HCT116 (cell line): ENCODE measurements at regions not wholly inside any gene's neighbourhood (a gene's known extent, or its start where the extent isn't known, plus 50 kb on each side); places are given as distances from the start of the nearest gene placed in this dataset.

Source experiments
- ATAC-seq: fragments of 200-7000 bp; cut with Tn5 transposase; 2 replicates; pipeline ENCODE4 v1.9.1; 2020; ENCODE audit warnings: mild to moderate bottlenecking, moderate library complexity
- BruUV-seq: library from RNA; stranded (reverse); fragments of 400-500 nt; replicated peaks from 2 replicates; lab custom pipeline; 2021; lab: Mats Ljungman, UMichigan
- CTCF ChIA-PET: fragments of 300-600 bp; sonication (Branson Sonifier 250); formaldehyde crosslinking; loops from one replicate; lab custom pipeline; 2021; ENCODE audit warnings: antibody characterized with exemption; lab: Charles Lee
- POLR2A ChIA-PET: fragments of 300-600, 350-600 bp; sonication (Branson Sonifier 250); formaldehyde crosslinking; loops from one replicate; lab custom pipeline; 2021; ENCODE audit warnings: antibody characterized with exemption; lab: Charles Lee
- RAD21 ChIA-PET, 2 experiments: fragments of 300-600 bp; sonication (Branson Sonifier 250); formaldehyde crosslinking; loops; one replicate each; lab custom pipeline; 2023; ENCODE audit warnings: low total read pairs in 2 of 2; ENCODE audit not compliant: uncharacterized antibody in 2 of 2, unreplicated experiment in 2 of 2, low non-redundant PET in 1 of 2; lab: Charles Lee
- DNase-seq: peaks from one replicate; pipeline ENCODE4 v3.0.0-alpha.2; 2010; ENCODE audit warnings: low read depth, low spot score
- H2AFZ ChIP-seq: fragments of 200-600 bp; shearing (Covaris generic), sonication (generic); 2 replicates; pipeline ENCODE4 v1.6.1; 2017; ENCODE audit warnings: low read depth, mixed run types, mixed read lengths, antibody characterized with exemption, low read length; ENCODE audit not compliant: poor library complexity, severe bottlenecking
- H3K27ac ChIP-seq: 2 replicates; pipeline ENCODE4 v1.5.1; 2012; ENCODE audit warnings: low read depth, low read length
- H3K27me3 ChIP-seq: fragments of 200-600 bp; sonication (generic); 2 replicates; pipeline ENCODE4 v1.6.1; 2016; ENCODE audit warnings: mixed run types, low read length, mixed read lengths; ENCODE audit not compliant: insufficient read depth
- H3K36me3 ChIP-seq, 2 experiments: fragments of 200-500 bp in 1 of 2; fragments of 200-600 bp in 1 of 2; sonication (Bioruptor generic) in 1 of 2; sonication (generic) in 1 of 2; 2 replicates each; pipeline versions ENCODE4 v1.5.1 to v1.6.1; 2014 to 2016; ENCODE audit warnings: low read length in 2 of 2, inconsistent platforms in 1 of 2, mixed read lengths in 1 of 2, mixed run types in 1 of 2; ENCODE audit not compliant: insufficient read depth in 2 of 2, control insufficient read depth in 1 of 2
- H3K4me1 ChIP-seq, 2 experiments: fragments of 200-600 bp in 1 of 2; sonication (generic) in 1 of 2; 2 replicates each; pipeline versions ENCODE4 v1.5.1 to v1.6.1; 2012 to 2017; ENCODE audit warnings: low read length in 2 of 2, inconsistent platforms in 1 of 2, mild to moderate bottlenecking in 1 of 2, mixed read lengths in 1 of 2, mixed run types in 1 of 2, moderate library complexity in 1 of 2; ENCODE audit not compliant: insufficient read depth in 2 of 2, control insufficient read depth in 1 of 2
- H3K4me2 ChIP-seq: fragments of 200-600 bp; sonication (generic); 2 replicates; pipeline ENCODE4 v1.6.1; 2017; ENCODE audit warnings: mixed run types, low read length, mixed read lengths
- H3K4me3 ChIP-seq, 2 experiments: fragments of 200-600 bp in 1 of 2; sonication (generic) in 1 of 2; replicated peaks in 1 of 2; 2 replicates each; pipeline ENCODE4 v1.5.1; 2011 to 2016; ENCODE audit warnings: low read length in 2 of 2, control low read depth in 1 of 2, low read depth in 1 of 2, mild to moderate bottlenecking in 1 of 2, mixed read lengths in 1 of 2, mixed run types in 1 of 2
- H3K79me2 ChIP-seq: fragments of 200-600 bp; sonication (generic); 2 replicates; pipeline ENCODE4 v1.6.1; 2017; ENCODE audit warnings: mild to moderate bottlenecking, mixed run types, low read length, moderate library complexity, mixed read lengths; ENCODE audit not compliant: insufficient read depth
- H3K9ac ChIP-seq: fragments of 200-600 bp; sonication (generic); 2 replicates; pipeline ENCODE4 v1.6.1; 2016; ENCODE audit warnings: low read length, mixed read lengths
- H3K9me2 ChIP-seq: fragments of 200-600 bp; sonication (generic), shearing (Covaris generic); 2 replicates; pipeline ENCODE4 v1.6.1; 2017; ENCODE audit warnings: mixed run types, mild to moderate bottlenecking, moderate library complexity; ENCODE audit not compliant: insufficient read depth
- H3K9me3 ChIP-seq, 2 experiments: fragments of 200-500 bp in 1 of 2; fragments of 200-600 bp in 1 of 2; sonication (Bioruptor generic) in 1 of 2; sonication (generic) in 1 of 2; 2 replicates each; pipeline ENCODE4 v1.6.1; 2014 to 2017; ENCODE audit warnings: low read length in 2 of 2, mixed read lengths in 2 of 2, inconsistent platforms in 1 of 2, low read depth in 1 of 2, mild to moderate bottlenecking in 1 of 2, mixed run types in 1 of 2, moderate library complexity in 1 of 2; ENCODE audit not compliant: control insufficient read depth in 1 of 2, insufficient read depth in 1 of 2
- H4K20me1 ChIP-seq: fragments of 200-600 bp; sonication (generic), shearing (Covaris generic); 2 replicates; pipeline ENCODE4 v1.6.1; 2017; ENCODE audit warnings: mixed run types, mild to moderate bottlenecking, moderate library complexity; ENCODE audit not compliant: insufficient read depth
- EZH2 ChIP-seq: fragments of 200-600 bp; sonication (generic); IDR thresholded peaks from 2 replicates; pipeline ENCODE4 v1.6.1; 2017; ENCODE audit warnings: antibody characterized with exemption, mixed run types
- EZH2phosphoT487 ChIP-seq: fragments of 200-600 bp; IDR thresholded peaks from 2 replicates; pipeline ENCODE4 v1.6.1; 2018; ENCODE audit warnings: antibody characterized with exemption, borderline replicate concordance
- FOSL1 ChIP-seq: IDR thresholded peaks from 2 replicates; pipeline ENCODE4 v1.6.1; 2012; ENCODE audit warnings: low read depth
- REST ChIP-seq: IDR thresholded peaks from 2 replicates; pipeline ENCODE4 v1.6.1; 2012; ENCODE audit warnings: low read depth
- SIN3A ChIP-seq: IDR thresholded peaks from 2 replicates; pipeline ENCODE4 v1.6.1; 2012; ENCODE audit warnings: low read depth
- SP1 ChIP-seq: IDR thresholded peaks from 2 replicates; pipeline ENCODE4 v1.6.1; 2012; ENCODE audit warnings: low read depth
- intact Hi-C: fragments of 100-400 bp; cut with micrococcal nuclease; formaldehyde crosslinking; loops from 2 replicates; pipeline ENCODE4 v1.10.0; 2022

GRCh38 chr20:12057778-12058177, 140.1 kb downstream of the BTBD3 start:
- Histone ChIP-seq H2AFZ (no peak overlapping the region), H4K20me1 (no peaks in the 10 kb centered on the region), H3K27ac (no peak overlapping the region), H3K4me3 (no peak overlapping the region), H3K36me3 (no peaks in the 10 kb centered on the region), H3K79me2 (no peaks in the 10 kb centered on the region), H3K9me3 (no peaks in the 10 kb centered on the region; a peak in 2 of 4 replicates), H3K27me3 (no peaks in the 10 kb centered on the region), H3K4me2 (no peak overlapping the region), H3K9ac (no peak overlapping the region), H3K4me1 (no peaks in the 10 kb centered on the region), H3K9me2 (no peaks in the 10 kb centered on the region)
- no peak for DNase-seq
- TF ChIP-seq FOSL1 (no peak), EZH2 (no peak), REST (no peak), SP1 (no peak)
- intact Hi-C loops, result no loop called here
- ChIA-PET RAD21 (no interaction called here), POLR2A (no interaction called here), CTCF (no interaction called here)
- no peak for ATAC-seq
- BruUV-seq, result no TSS peak

DNA sequence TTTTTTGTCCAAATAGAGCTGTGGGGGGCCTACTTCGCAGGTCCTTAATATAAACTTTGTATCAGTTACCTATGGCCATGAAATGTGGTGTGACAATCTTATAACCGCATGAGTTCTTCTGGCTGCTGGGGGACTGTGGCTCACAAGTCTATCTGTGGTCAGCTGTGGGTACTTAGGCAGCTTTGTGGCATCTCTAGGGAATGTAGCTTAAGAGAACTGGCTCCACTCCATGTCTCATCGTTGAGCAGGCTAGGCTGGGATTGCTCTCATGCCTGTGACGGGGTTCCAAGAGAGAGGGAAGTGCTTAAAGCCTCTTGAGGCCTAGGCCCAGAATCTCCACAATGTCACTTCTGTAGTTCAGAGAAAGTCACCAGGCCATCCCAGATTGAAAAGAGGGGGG, 140.5 kb downstream of the BTBD3 start:
- H2AFZ ChIP-seq, result no peak overlapping the region
- H3K4me2 ChIP-seq, result no peak overlapping the region
- H3K9ac ChIP-seq, result no peak overlapping the region
- no peaks in the 10 kb centered on the region for H4K20me1 ChIP-seq
- no peaks in the 10 kb centered on the region; a peak in 2 of 4 replicates for H3K9me3 ChIP-seq
- no peak for TF ChIP-seq EZH2phosphoT487
- no peak for TF ChIP-seq SIN3A
- TF ChIP-seq SP1, result no peak
- BruUV-seq, result no TSS peak
- no peak for DNase-seq
- no peaks in the 10 kb centered on the region for H3K27me3 ChIP-seq
- H3K27ac ChIP-seq, result no peak overlapping the region
- H3K36me3 ChIP-seq, result no peaks in the 10 kb centered on the region
- POLR2A ChIA-PET, result no interaction called here
- no peak for ATAC-seq
- RAD21 ChIA-PET, result no interaction called here
- CTCF ChIA-PET, result no interaction called here
- no peaks in the 10 kb centered on the region for H3K4me1 ChIP-seq
- H3K4me3 ChIP-seq, result no peak overlapping the region
- intact Hi-C loops, result no loop called here
- H3K79me2 ChIP-seq, result no peaks in the 10 kb centered on the region
- H3K9me2 ChIP-seq, result no peaks in the 10 kb centered on the region
